ENCODE measurements at regions not wholly inside any gene's neighbourhood (a gene's known extent, or its start where the extent isn't known, plus 50 kb on each side); places are given as distances from the start of the nearest gene placed in this dataset.

DNA sequence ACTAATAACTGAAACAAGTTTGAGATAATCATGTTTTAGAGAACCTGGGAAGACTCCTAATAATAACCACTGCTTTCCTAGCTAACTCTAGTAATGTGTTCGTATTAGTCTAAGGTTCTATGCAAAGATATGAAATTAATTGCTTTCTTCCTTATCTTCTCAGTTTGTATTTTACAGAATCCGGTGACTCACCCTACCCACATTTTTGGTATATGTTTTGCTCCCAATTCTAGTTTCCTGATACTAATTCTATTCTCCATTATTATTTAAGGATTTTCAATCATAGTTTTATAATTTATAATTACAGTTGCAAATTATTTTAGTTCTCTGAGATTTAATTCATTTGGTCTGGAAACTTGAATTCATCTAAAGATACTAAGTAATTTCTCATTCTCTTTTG lies 394.6 kb upstream of the SETBP1 start:
- TF ChIP-seq, protein P1, sequence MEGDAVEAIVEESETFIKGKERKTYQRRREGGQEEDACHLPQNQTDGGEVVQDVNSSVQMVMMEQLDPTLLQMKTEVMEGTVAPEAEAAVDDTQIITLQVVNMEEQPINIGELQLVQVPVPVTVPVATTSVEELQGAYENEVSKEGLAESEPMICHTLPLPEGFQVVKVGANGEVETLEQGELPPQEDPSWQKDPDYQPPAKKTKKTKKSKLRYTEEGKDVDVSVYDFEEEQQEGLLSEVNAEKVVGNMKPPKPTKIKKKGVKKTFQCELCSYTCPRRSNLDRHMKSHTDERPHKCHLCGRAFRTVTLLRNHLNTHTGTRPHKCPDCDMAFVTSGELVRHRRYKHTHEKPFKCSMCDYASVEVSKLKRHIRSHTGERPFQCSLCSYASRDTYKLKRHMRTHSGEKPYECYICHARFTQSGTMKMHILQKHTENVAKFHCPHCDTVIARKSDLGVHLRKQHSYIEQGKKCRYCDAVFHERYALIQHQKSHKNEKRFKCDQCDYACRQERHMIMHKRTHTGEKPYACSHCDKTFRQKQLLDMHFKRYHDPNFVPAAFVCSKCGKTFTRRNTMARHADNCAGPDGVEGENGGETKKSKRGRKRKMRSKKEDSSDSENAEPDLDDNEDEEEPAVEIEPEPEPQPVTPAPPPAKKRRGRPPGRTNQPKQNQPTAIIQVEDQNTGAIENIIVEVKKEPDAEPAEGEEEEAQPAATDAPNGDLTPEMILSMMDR (IDR thresholded peaks at IDR 0.05): no peak
- TF ChIP-seq POLR2A (IDR thresholded peaks at IDR 0.05) (no peak), EP300 (IDR thresholded peaks at IDR 0.05) (no peak)
